CD4-positive, alpha-beta T cell (primary cell): ENCODE measurements at regions not wholly inside any gene's neighbourhood (a gene's known extent, or its start where the extent isn't known, plus 50 kb on each side); places are given as distances from the start of the nearest gene placed in this dataset.

Experiments used
- ATAC-seq: fragments of 200-7000 bp; cut with Tn5 transposase; one replicate; pipeline ENCODE4 v1.10.0; 2022; ENCODE audit warnings: mild to moderate bottlenecking; ENCODE audit not compliant: poor library complexity
- CTCF ChIA-PET: fragments of 350-600 bp; sonication (Branson Sonifier 250); formaldehyde crosslinking; loops from one replicate; lab custom pipeline; 2021; ENCODE audit warnings: antibody characterized with exemption, inconsistent platforms; lab: Charles Lee
- POLR2A ChIA-PET: fragments of 350-600 bp; sonication (Branson Sonifier 250); formaldehyde crosslinking; loops from one replicate; lab custom pipeline; 2021; ENCODE audit warnings: antibody characterized with exemption, inconsistent platforms; lab: Charles Lee
- DNase-seq, 14 experiments: peaks; one replicate each; pipeline ENCODE4 v3.0.0-alpha.2; 2013 to 2020; ENCODE audit warnings: mixed read lengths in 2 of 14
- H3K27ac ChIP-seq, 2 donors: one replicate each; pipeline versions ENCODE4 v1.5.1 to v1.7.0; 2013; ENCODE audit warnings: low read length in 2 of 2, low read depth in 1 of 2, mild to moderate bottlenecking in 1 of 2
- H3K27me3 ChIP-seq, 2 experiments: 1 replicate in 1 of 2; 2 replicates in 1 of 2; pipeline versions ENCODE4 v1.6.1 to v1.7.0; 2013; ENCODE audit warnings: low read length in 2 of 2, control low read depth in 1 of 2, mild to moderate bottlenecking in 1 of 2, moderate library complexity in 1 of 2; ENCODE audit not compliant: insufficient read depth in 2 of 2, control insufficient read depth in 1 of 2
- H3K36me3 ChIP-seq: one replicate; pipeline ENCODE4 v1.6.1; 2013; ENCODE audit warnings: low read length, control low read depth; ENCODE audit not compliant: insufficient read depth
- H3K4me1 ChIP-seq: one replicate; pipeline ENCODE4 v1.6.1; 2013; ENCODE audit warnings: low read length, control low read depth; ENCODE audit not compliant: insufficient read depth
- H3K4me3 ChIP-seq: one replicate; pipeline ENCODE4 v1.5.1; 2013; ENCODE audit warnings: mild to moderate bottlenecking, low read length, moderate library complexity
- H3K9me3 ChIP-seq, 2 experiments: 1 replicate in 1 of 2; 2 replicates in 1 of 2; pipeline versions ENCODE4 v1.6.1 to v1.7.0; 2013; ENCODE audit warnings: low read length in 2 of 2, mild to moderate bottlenecking in 2 of 2, control low read depth in 1 of 2, moderate library complexity in 1 of 2; ENCODE audit not compliant: control insufficient read depth in 1 of 2, insufficient read depth in 1 of 2
- H3K27ac Mint-ChIP-seq: one replicate; pipeline ENCODE4 v1.8.0; 2020; ENCODE audit warnings: mixed read lengths
- H3K27me3 Mint-ChIP-seq: one replicate; pipeline ENCODE4 v1.8.0; 2021; ENCODE audit warnings: mixed read lengths
- H3K36me3 Mint-ChIP-seq: one replicate; pipeline ENCODE4 v1.8.0; 2021; ENCODE audit warnings: low read depth, mixed read lengths
- H3K4me1 Mint-ChIP-seq: one replicate; pipeline ENCODE4 v1.8.0; 2021; ENCODE audit warnings: low read depth, mixed read lengths
- H3K4me3 Mint-ChIP-seq: one replicate; pipeline ENCODE4 v1.8.0; 2020; ENCODE audit warnings: mild to moderate bottlenecking, mixed read lengths
- H3K9me3 Mint-ChIP-seq: one replicate; pipeline ENCODE4 v1.8.0; 2020; ENCODE audit warnings: mixed read lengths
- intact Hi-C, 2 experiments: fragments of 100-400 bp; cut with DNase I in 1 of 2; cut with micrococcal nuclease in 1 of 2; formaldehyde crosslinking; loops; one replicate each; pipeline versions ENCODE4 v1.15.1 to v1.9.0; 2023 to 2025; cut with DNase I, micrococcal nuclease
- TF ChIP-seq, protein P1 (sequence below): fragments of 200-600 bp; IDR thresholded peaks from one replicate; pipeline ENCODE4 v1.8.0; 2022; ENCODE audit warnings: antibody characterized with exemption, mild to moderate bottlenecking

DNA sequence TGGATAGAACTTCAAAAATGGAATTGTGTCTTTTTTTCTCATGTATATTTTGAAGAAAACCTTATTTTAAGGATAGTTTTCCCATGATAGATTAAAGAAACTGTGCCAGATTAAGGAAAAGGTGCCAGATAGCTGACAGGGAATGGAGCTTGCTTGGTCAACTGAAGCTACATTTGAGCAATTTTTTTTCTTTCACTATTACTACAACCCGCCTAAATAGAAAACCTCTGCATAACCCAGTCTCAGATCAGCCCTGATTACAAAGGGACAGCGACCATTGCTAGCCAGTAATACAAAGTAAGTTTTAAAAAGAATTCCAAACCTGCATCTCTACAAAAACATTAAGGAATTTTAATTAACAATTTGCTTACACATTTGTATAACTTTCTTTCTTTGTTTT is 1123.4 kb upstream of the LRRTM3 start:
- ChIA-PET CTCF (no interaction called here), POLR2A (no interaction called here)
- Histone ChIP-seq H3K27ac (no peak overlapping the region), H3K4me3 (no peak overlapping the region), H3K9me3 (no peaks in the 10 kb centered on the region), H3K4me1 (no peaks in the 10 kb centered on the region), H3K36me3 (no peaks in the 10 kb centered on the region), H3K27me3 (no peaks in the 10 kb centered on the region)
- no peak overlapping the region for H3K4me3 Mint-ChIP-seq
- TF ChIP-seq, protein P1, sequence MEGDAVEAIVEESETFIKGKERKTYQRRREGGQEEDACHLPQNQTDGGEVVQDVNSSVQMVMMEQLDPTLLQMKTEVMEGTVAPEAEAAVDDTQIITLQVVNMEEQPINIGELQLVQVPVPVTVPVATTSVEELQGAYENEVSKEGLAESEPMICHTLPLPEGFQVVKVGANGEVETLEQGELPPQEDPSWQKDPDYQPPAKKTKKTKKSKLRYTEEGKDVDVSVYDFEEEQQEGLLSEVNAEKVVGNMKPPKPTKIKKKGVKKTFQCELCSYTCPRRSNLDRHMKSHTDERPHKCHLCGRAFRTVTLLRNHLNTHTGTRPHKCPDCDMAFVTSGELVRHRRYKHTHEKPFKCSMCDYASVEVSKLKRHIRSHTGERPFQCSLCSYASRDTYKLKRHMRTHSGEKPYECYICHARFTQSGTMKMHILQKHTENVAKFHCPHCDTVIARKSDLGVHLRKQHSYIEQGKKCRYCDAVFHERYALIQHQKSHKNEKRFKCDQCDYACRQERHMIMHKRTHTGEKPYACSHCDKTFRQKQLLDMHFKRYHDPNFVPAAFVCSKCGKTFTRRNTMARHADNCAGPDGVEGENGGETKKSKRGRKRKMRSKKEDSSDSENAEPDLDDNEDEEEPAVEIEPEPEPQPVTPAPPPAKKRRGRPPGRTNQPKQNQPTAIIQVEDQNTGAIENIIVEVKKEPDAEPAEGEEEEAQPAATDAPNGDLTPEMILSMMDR, result no peak
- no peak for ATAC-seq
- H3K27me3 Mint-ChIP-seq, result no peaks in the 10 kb centered on the region
- H3K36me3 Mint-ChIP-seq, result no peaks in the 10 kb centered on the region
- H3K27ac Mint-ChIP-seq, result no peak overlapping the region
- no peaks in the 10 kb centered on the region for H3K4me1 Mint-ChIP-seq
- DNase-seq, result no peak
- peaks cover 5% of the 10 kb centered on the region for H3K9me3 Mint-ChIP-seq
- intact Hi-C loops, result no loop called here

DNA sequence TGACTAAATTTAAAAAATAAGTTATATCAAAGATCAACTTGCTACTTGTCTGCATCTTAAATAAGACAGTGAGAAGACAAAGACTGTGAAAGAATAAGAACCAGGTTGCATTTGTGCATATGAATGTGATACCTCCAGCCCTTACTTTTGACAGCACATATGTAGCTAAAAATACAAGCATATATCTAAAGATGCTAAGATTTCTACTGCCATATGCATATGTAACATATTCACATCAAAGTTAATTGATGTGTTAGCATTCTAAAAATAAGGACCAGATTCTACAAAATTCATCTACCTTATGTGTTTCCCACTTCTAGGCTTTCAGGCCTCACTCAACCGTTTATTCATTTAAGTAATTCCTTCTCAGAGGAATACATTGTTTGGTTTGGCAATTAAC is 1120.3 kb upstream of the LRRTM3 start:
- Mint-ChIP-seq H3K27me3 (no peaks in the 10 kb centered on the region), H3K4me1 (no peaks in the 10 kb centered on the region), H3K4me3 (no peak overlapping the region), H3K36me3 (no peaks in the 10 kb centered on the region), H3K27ac (no peak overlapping the region), H3K9me3 (peaks cover 8% of the 10 kb centered on the region)
- DNase-seq (no peak), ATAC-seq (no peak)
- ChIA-PET POLR2A (no interaction called here), CTCF (no interaction called here)
- H3K4me3 ChIP-seq, result no peak overlapping the region
- TF ChIP-seq, protein P1, result no peak
- intact Hi-C loops, result no loop called here
- H3K9me3 ChIP-seq, result no peaks in the 10 kb centered on the region
- H3K27ac ChIP-seq, result no peak overlapping the region
- no peaks in the 10 kb centered on the region for H3K4me1 ChIP-seq
- H3K27me3 ChIP-seq, result no peaks in the 10 kb centered on the region
- H3K36me3 ChIP-seq, result no peaks in the 10 kb centered on the region

DNA sequence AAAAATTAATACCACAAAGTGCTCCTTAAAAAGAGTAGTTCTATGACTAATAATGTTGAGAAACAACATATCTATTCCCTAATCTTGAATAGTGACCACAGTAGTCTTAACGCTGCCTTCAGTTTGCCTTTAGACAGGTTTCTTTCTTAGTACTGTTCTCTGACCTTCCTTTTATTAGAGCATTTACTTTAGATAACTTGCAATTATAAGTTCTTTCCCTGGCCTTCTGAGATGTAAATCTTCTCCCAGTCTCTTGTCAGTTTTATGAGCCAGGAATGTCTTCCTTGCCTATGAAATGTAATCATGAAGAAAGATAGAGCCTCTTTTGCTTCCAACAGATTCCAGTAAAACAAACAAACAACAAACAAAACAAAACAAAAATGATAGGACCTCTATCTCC is 1119.8 kb upstream of the LRRTM3 start:
- H3K36me3 ChIP-seq, result no peaks in the 10 kb centered on the region
- H3K4me1 ChIP-seq, result no peaks in the 10 kb centered on the region
- intact Hi-C loops, result no loop called here
- no peaks in the 10 kb centered on the region for H3K36me3 Mint-ChIP-seq
- no peak overlapping the region for H3K4me3 ChIP-seq
- peaks cover 8% of the 10 kb centered on the region for H3K9me3 Mint-ChIP-seq
- no peaks in the 10 kb centered on the region for H3K4me1 Mint-ChIP-seq
- no peaks in the 10 kb centered on the region for H3K27me3 Mint-ChIP-seq
- DNase-seq (no peak), ATAC-seq (no peak)
- no peak overlapping the region for H3K27ac ChIP-seq
- CTCF ChIA-PET, result no interaction called here
- no peaks in the 10 kb centered on the region for H3K27me3 ChIP-seq
- no peak overlapping the region for H3K27ac Mint-ChIP-seq
- H3K9me3 ChIP-seq, result no peaks in the 10 kb centered on the region
- TF ChIP-seq, protein P1, result no peak
- H3K4me3 Mint-ChIP-seq, result no peak overlapping the region
- POLR2A ChIA-PET, result no interaction called here
